ENCODE measurements at regions not wholly inside any gene's neighbourhood (a gene's known extent, or its start where the extent isn't known, plus 50 kb on each side); places are given as distances from the start of the nearest gene placed in this dataset.
A peak's percentile ranks its signal among the peaks of the same experiment; 100 is the strongest.

- DNase-seq (ENCODE audit: low spot score): no peak
- Mint-ChIP-seq H3K4me1 (ENCODE audit: unreplicated experiment) (peaks cover 11% of the 10 kb centered on the region), H3K27ac (ENCODE audit: unreplicated experiment) (no peak overlapping the region), H3K36me3 (ENCODE audit: low read depth, unreplicated experiment) (no peaks in the 10 kb centered on the region), H3K27me3 (ENCODE audit: unreplicated experiment) (peaks cover 1% of the 10 kb centered on the region), H3K4me3 (ENCODE audit: unreplicated experiment) (no peak overlapping the region), H3K9me3 (ENCODE audit: unreplicated experiment) (no peaks in the 10 kb centered on the region)
- TF ChIP-seq CTCF (IDR thresholded peaks at IDR 0.05; ENCODE audit: unreplicated experiment): no peak
Observed at GRCh38 chr2:136612079-136612478, 153.3 kb upstream of the THSD7B start.

GRCh38 chr2:136611451-136611850 lies 153.9 kb upstream of the THSD7B start:
- Mint-ChIP-seq H3K27ac (ENCODE audit: unreplicated experiment) (no peak overlapping the region), H3K4me3 (ENCODE audit: unreplicated experiment) (no peak overlapping the region), H3K36me3 (ENCODE audit: low read depth, unreplicated experiment) (no peaks in the 10 kb centered on the region), H3K27me3 (ENCODE audit: unreplicated experiment) (peaks cover 1% of the 10 kb centered on the region), H3K4me1 (ENCODE audit: unreplicated experiment) (peaks cover 11% of the 10 kb centered on the region), H3K9me3 (ENCODE audit: unreplicated experiment) (no peaks in the 10 kb centered on the region)
- no peak for DNase-seq (ENCODE audit: low spot score)
- TF ChIP-seq CTCF (IDR thresholded peaks at IDR 0.05; ENCODE audit: unreplicated experiment): no peak

- H3K9me3 Mint-ChIP-seq (ENCODE audit: unreplicated experiment): no peaks in the 10 kb centered on the region
- H3K4me1 Mint-ChIP-seq (ENCODE audit: unreplicated experiment): peaks cover 9% of the 10 kb centered on the region
- no peak overlapping the region for H3K27ac Mint-ChIP-seq (ENCODE audit: unreplicated experiment)
- TF ChIP-seq CTCF (IDR thresholded peaks at IDR 0.05; ENCODE audit: unreplicated experiment): no peak
- H3K36me3 Mint-ChIP-seq (ENCODE audit: low read depth, unreplicated experiment): no peaks in the 10 kb centered on the region
- DNase-seq (ENCODE audit: low spot score): peak; percentile 59
- no peak overlapping the region for H3K4me3 Mint-ChIP-seq (ENCODE audit: unreplicated experiment)
- H3K27me3 Mint-ChIP-seq (ENCODE audit: unreplicated experiment): peaks cover 2% of the 10 kb centered on the region
Observed at GRCh38 chr2:136582628-136583205, 182.6 kb upstream of the THSD7B start.

- H3K36me3 Mint-ChIP-seq (ENCODE audit: low read depth, unreplicated experiment): no peaks in the 10 kb centered on the region
- H3K4me1 Mint-ChIP-seq (ENCODE audit: unreplicated experiment): no peaks in the 10 kb centered on the region
- H3K27me3 Mint-ChIP-seq (ENCODE audit: unreplicated experiment): no peaks in the 10 kb centered on the region
- H3K27ac Mint-ChIP-seq (ENCODE audit: unreplicated experiment): no peak overlapping the region
- H3K9me3 Mint-ChIP-seq (ENCODE audit: unreplicated experiment): no peaks in the 10 kb centered on the region
- H3K4me3 Mint-ChIP-seq (ENCODE audit: unreplicated experiment): no peak overlapping the region
- no peak for TF ChIP-seq CTCF (IDR thresholded peaks at IDR 0.05; ENCODE audit: unreplicated experiment)
- no peak for DNase-seq (ENCODE audit: low spot score)
Observed at GRCh38 chr2:136572335-136572734, 193.0 kb upstream of the THSD7B start.

GRCh38 chr2:136557203-136557602 lies 208.1 kb upstream of the THSD7B start:
- Mint-ChIP-seq H3K4me1 (ENCODE audit: unreplicated experiment) (peaks cover 11% of the 10 kb centered on the region), H3K36me3 (ENCODE audit: low read depth, unreplicated experiment) (no peaks in the 10 kb centered on the region), H3K27ac (ENCODE audit: unreplicated experiment) (no peak overlapping the region), H3K27me3 (ENCODE audit: unreplicated experiment) (no peaks in the 10 kb centered on the region), H3K9me3 (ENCODE audit: unreplicated experiment) (no peaks in the 10 kb centered on the region), H3K4me3 (ENCODE audit: unreplicated experiment) (no peak overlapping the region)
- DNase-seq (ENCODE audit: low spot score): no peak
- no peak for TF ChIP-seq CTCF (IDR thresholded peaks at IDR 0.05; ENCODE audit: unreplicated experiment)

All from endothelial cell (in vitro differentiated cells).